HL-60 (cell line): ENCODE measurements at regions not wholly inside any gene's neighbourhood (a gene's known extent, or its start where the extent isn't known, plus 50 kb on each side); places are given as distances from the start of the nearest gene placed in this dataset.

ENCODE experiments used
- CTCF ChIP-seq: IDR thresholded peaks from one replicate; pipeline ENCODE4 v1.5.1; 2011; ENCODE audit warnings: low read length, control low read depth, inconsistent platforms; ENCODE audit not compliant: insufficient read depth
- POLR2AphosphoS5 ChIP-seq: IDR thresholded peaks from 2 replicates; pipeline ENCODE4 v1.6.1; 2012; ENCODE audit warnings: low read depth

DNA sequence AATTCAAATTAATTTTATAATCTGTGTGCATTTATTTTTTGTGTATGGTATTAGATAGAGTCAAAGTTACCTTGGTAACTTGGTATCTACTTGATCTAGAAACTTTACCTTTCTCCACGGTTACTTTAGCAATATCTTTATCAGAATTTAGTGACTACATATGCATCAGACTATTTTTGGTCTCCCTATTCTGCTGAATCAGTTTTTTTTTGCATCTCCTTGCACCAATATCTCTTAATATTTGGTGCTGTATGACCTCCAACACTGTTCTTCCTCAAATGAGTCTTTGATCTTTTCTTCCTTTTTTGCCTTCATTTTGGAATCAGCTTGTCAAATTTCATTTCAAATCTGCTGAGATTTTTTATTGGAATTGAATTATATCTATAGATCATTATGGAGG lies 828.2 kb upstream of the FOXG1 start:
- TF ChIP-seq CTCF, result no peak
- no peak for TF ChIP-seq POLR2AphosphoS5
